GM23338 (cell line): ENCODE measurements at regions not wholly inside any gene's neighbourhood (a gene's known extent, or its start where the extent isn't known, plus 50 kb on each side); places are given as distances from the start of the nearest gene placed in this dataset.

Source experiments
- ATAC-seq: fragments of 200-7000 bp; cut with Tn5 transposase; 3 replicates; pipeline ENCODE4 v1.9.1; 2020
- DNase-seq: peaks from one replicate; pipeline ENCODE4 v3.0.0-alpha.2; 2015; ENCODE audit warnings: low spot score
- H2AFZ ChIP-seq: fragments of 200-600 bp; sonication (generic); 2 replicates; pipeline ENCODE4 v1.8.0; 2016; ENCODE audit warnings: antibody characterized with exemption, mild to moderate bottlenecking, moderate library complexity
- H3F3A ChIP-seq: fragments of 200-600 bp; sonication (generic); replicated peaks from 2 replicates; pipeline ENCODE4 v1.8.0; 2017; ENCODE audit warnings: antibody characterized with exemption, mixed run types, low read depth
- H3K27ac ChIP-seq: fragments of 200-600 bp; sonication (generic); 2 replicates; pipeline ENCODE4 v1.6.1; 2016; ENCODE audit warnings: low read depth
- H3K27me3 ChIP-seq: fragments of 200-600 bp; sonication (generic); 2 replicates; pipeline ENCODE4 v1.8.0; 2016; ENCODE audit warnings: mild to moderate bottlenecking, mixed run types, moderate library complexity; ENCODE audit not compliant: insufficient read depth
- H3K36me3 ChIP-seq: fragments of 200-600 bp; sonication (generic); 2 replicates; pipeline ENCODE4 v1.8.0; 2016; ENCODE audit warnings: mild to moderate bottlenecking; ENCODE audit not compliant: insufficient read depth
- H3K4me1 ChIP-seq: fragments of 200-600 bp; sonication (generic); 2 replicates; pipeline ENCODE4 v1.8.0; 2016; ENCODE audit warnings: mild to moderate bottlenecking, moderate library complexity; ENCODE audit not compliant: insufficient read depth
- H3K4me2 ChIP-seq: fragments of 200-600 bp; sonication (generic); 2 replicates; pipeline ENCODE4 v1.7.1; 2017; ENCODE audit warnings: mixed run types
- H3K4me3 ChIP-seq: fragments of 200-600 bp; sonication (generic); 2 replicates; pipeline ENCODE4 v1.6.1; 2016; ENCODE audit warnings: mixed run types
- H3K79me2 ChIP-seq: fragments of 200-600 bp; sonication (generic); replicated peaks from 2 replicates; pipeline ENCODE4 v1.8.0; 2017; ENCODE audit warnings: mild to moderate bottlenecking; ENCODE audit not compliant: insufficient read depth
- H3K9me2 ChIP-seq: fragments of 200-600 bp; sonication (generic); 2 replicates; pipeline ENCODE4 v1.8.0; 2017; ENCODE audit not compliant: insufficient read depth
- H4K20me1 ChIP-seq: fragments of 200-600 bp; sonication (generic); replicated peaks from 2 replicates; pipeline ENCODE4 v1.8.0; 2017; ENCODE audit warnings: mild to moderate bottlenecking; ENCODE audit not compliant: insufficient read depth
- H3K27ac Mint-ChIP-seq: 2 replicates; pipeline ENCODE4 v1.8.0; 2020; ENCODE audit warnings: inconsistent platforms, mild to moderate bottlenecking, moderate library complexity, mixed read lengths
- H3K27me3 Mint-ChIP-seq: 3 replicates; pipeline ENCODE4 v1.8.0; 2022; ENCODE audit warnings: low read depth, mild to moderate bottlenecking, moderate library complexity, mixed read lengths, inconsistent platforms; ENCODE audit not compliant: insufficient read depth, poor library complexity
- H3K36me3 Mint-ChIP-seq: 3 replicates; pipeline ENCODE4 v1.8.0; 2021; ENCODE audit warnings: low read depth, mild to moderate bottlenecking, inconsistent platforms, moderate library complexity, mixed read lengths
- H3K4me1 Mint-ChIP-seq: 3 replicates; pipeline ENCODE4 v1.8.0; 2020; ENCODE audit warnings: mild to moderate bottlenecking, inconsistent platforms, mixed read lengths
- H3K4me3 Mint-ChIP-seq: 3 replicates; pipeline ENCODE4 v1.8.0; 2021; ENCODE audit warnings: moderate library complexity, mild to moderate bottlenecking, inconsistent platforms, mixed read lengths
- H3K9me3 Mint-ChIP-seq: 3 replicates; pipeline ENCODE4 v1.8.0; 2020; ENCODE audit warnings: moderate library complexity, mild to moderate bottlenecking, inconsistent platforms, mixed read lengths
- ETS1 ChIP-seq: IDR thresholded peaks from 2 replicates; pipeline ENCODE4 v1.6.1; 2016; ENCODE audit warnings: antibody characterized with exemption
- JUNB ChIP-seq: IDR thresholded peaks from one replicate; pipeline ENCODE4 v1.6.1; 2016; ENCODE audit warnings: antibody characterized with exemption; ENCODE audit not compliant: unreplicated experiment
- NANOG ChIP-seq: IDR thresholded peaks from 2 replicates; pipeline ENCODE4 v1.6.1; 2016; ENCODE audit warnings: antibody characterized with exemption, borderline replicate concordance
- POLR2AphosphoS5 ChIP-seq: IDR thresholded peaks from 2 replicates; pipeline ENCODE4 v1.6.1; 2016; ENCODE audit warnings: antibody characterized with exemption, low read depth
- ZNF114 ChIP-seq: fragments of 250-450 bp; sonication (Bioruptor Pico); IDR thresholded peaks from 2 replicates; pipeline ENCODE4 v1.5.0; 2020; ENCODE audit warnings: mild to moderate bottlenecking, moderate library complexity
- ZNF331 ChIP-seq: fragments of 250-450 bp; sonication (Bioruptor Pico); IDR thresholded peaks from 2 replicates; pipeline ENCODE4 v1.5.0; 2020; ENCODE audit warnings: low read depth, mild to moderate bottlenecking, moderate library complexity
- ZNF462 ChIP-seq: fragments of 250-450 bp; sonication (Bioruptor Pico); IDR thresholded peaks from 2 replicates; pipeline ENCODE4 v1.5.0; 2020; ENCODE audit warnings: mild to moderate bottlenecking, moderate library complexity

- Histone ChIP-seq H3K4me2 (no peak overlapping the region), H3K79me2 (no peaks in the 10 kb centered on the region), H3K4me3 (no peak overlapping the region), H3K36me3 (no peaks in the 10 kb centered on the region), H3K27ac (no peak overlapping the region), H3K4me1 (no peaks in the 10 kb centered on the region), H3K27me3 (no peaks in the 10 kb centered on the region), H3F3A (no peaks in the 10 kb centered on the region), H2AFZ (no peak overlapping the region), H4K20me1 (no peaks in the 10 kb centered on the region), H3K9me2 (no peaks in the 10 kb centered on the region)
- Mint-ChIP-seq H3K27ac (no peak overlapping the region), H3K4me3 (no peak overlapping the region), H3K4me1 (no peaks in the 10 kb centered on the region), H3K27me3 (no peaks in the 10 kb centered on the region), H3K36me3 (no peaks in the 10 kb centered on the region), H3K9me3 (no peaks in the 10 kb centered on the region)
- ATAC-seq (no peak), DNase-seq (no peak)
- TF ChIP-seq ETS1 = no peak
- TF ChIP-seq ZNF462 (CRISPR knock-in tag) = no peak
- TF ChIP-seq POLR2AphosphoS5 = no peak
- TF ChIP-seq ZNF331 (CRISPR knock-in tag) = no peak
- no peak for TF ChIP-seq NANOG
- TF ChIP-seq JUNB = no peak
- no peak for TF ChIP-seq ZNF114
Measured at GRCh38 chr1:103997631-103998030, 247.9 kb downstream of the AMY1C start.
